Progenitor cell of endocrine pancreas (in vitro differentiated cells): ENCODE measurements at regions not wholly inside any gene's neighbourhood (a gene's known extent, or its start where the extent isn't known, plus 50 kb on each side); places are given as distances from the start of the nearest gene placed in this dataset.

Experiments
- DNase-seq: peaks from one replicate; pipeline ENCODE4 v3.0.0; 2021; ENCODE audit warnings: low spot score; ENCODE audit not compliant: unreplicated experiment
- H3K27ac Mint-ChIP-seq: 2 replicates; pipeline ENCODE4 v1.8.0; 2021; ENCODE audit warnings: mild to moderate bottlenecking, moderate library complexity, mixed read lengths
- H3K27me3 Mint-ChIP-seq: 2 replicates; pipeline ENCODE4 v1.8.0; 2021; ENCODE audit warnings: mixed read lengths
- H3K36me3 Mint-ChIP-seq: 2 replicates; pipeline ENCODE4 v1.8.0; 2022; ENCODE audit warnings: mixed read lengths; ENCODE audit not compliant: insufficient read depth
- H3K4me1 Mint-ChIP-seq: 2 replicates; pipeline ENCODE4 v1.8.0; 2021; ENCODE audit warnings: low read depth, mixed read lengths
- H3K4me3 Mint-ChIP-seq: 2 replicates; pipeline ENCODE4 v1.8.0; 2021; ENCODE audit warnings: low read depth, mild to moderate bottlenecking, moderate library complexity, mixed read lengths
- H3K9me3 Mint-ChIP-seq: 2 replicates; pipeline ENCODE4 v1.8.0; 2021; ENCODE audit warnings: low read depth, mixed read lengths
- CTCF ChIP-seq: fragments of 200-600 bp; sonication (generic); IDR thresholded peaks from one replicate; pipeline ENCODE4 v1.5.0; 2021; ENCODE audit warnings: antibody characterized with exemption, mild to moderate bottlenecking; ENCODE audit not compliant: unreplicated experiment

GRCh38 chr7:50159154-50159553, 66.1 kb upstream of the ZPBP start:
- H3K4me3 Mint-ChIP-seq = no peak overlapping the region
- DNase-seq = no peak
- no peak overlapping the region for H3K27ac Mint-ChIP-seq
- H3K27me3 Mint-ChIP-seq = peaks cover 3% of the 10 kb centered on the region
- H3K4me1 Mint-ChIP-seq = no peaks in the 10 kb centered on the region
- TF ChIP-seq CTCF = no peak
- no peaks in the 10 kb centered on the region for H3K9me3 Mint-ChIP-seq
- no peaks in the 10 kb centered on the region for H3K36me3 Mint-ChIP-seq

GRCh38 chr7:50156706-50157105, 63.7 kb upstream of the ZPBP start:
- H3K4me1 Mint-ChIP-seq = no peaks in the 10 kb centered on the region
- H3K36me3 Mint-ChIP-seq = no peaks in the 10 kb centered on the region

GRCh38 chr7:50156163-50156562, 63.1 kb upstream of the ZPBP start:
- Mint-ChIP-seq H3K4me1 (no peaks in the 10 kb centered on the region), H3K27me3 (peaks cover 3% of the 10 kb centered on the region), H3K9me3 (no peaks in the 10 kb centered on the region), H3K27ac (peak overlapping the region; percentile 68), H3K4me3 (no peak overlapping the region), H3K36me3 (no peaks in the 10 kb centered on the region)
- no peak for DNase-seq
- no peak for TF ChIP-seq CTCF

More at GRCh38 chr7:50156706-50157105, 63.7 kb upstream of the ZPBP start:
- Mint-ChIP-seq H3K27ac (no peak overlapping the region), H3K4me3 (no peak overlapping the region), H3K9me3 (no peaks in the 10 kb centered on the region), H3K27me3 (peaks cover 3% of the 10 kb centered on the region)
- no peak for DNase-seq
- TF ChIP-seq CTCF = no peak

GRCh38 chr7:50155755-50156154, 62.7 kb upstream of the ZPBP start:
- Mint-ChIP-seq H3K27ac (no peak overlapping the region), H3K9me3 (no peaks in the 10 kb centered on the region), H3K27me3 (peaks cover 3% of the 10 kb centered on the region), H3K4me1 (no peaks in the 10 kb centered on the region), H3K4me3 (no peak overlapping the region), H3K36me3 (no peaks in the 10 kb centered on the region)
- DNase-seq = no peak
- TF ChIP-seq CTCF = no peak

GRCh38 chr7:50153995-50154394, 60.9 kb upstream of the ZPBP start:
- TF ChIP-seq CTCF = no peak
- H3K4me1 Mint-ChIP-seq = no peaks in the 10 kb centered on the region
- H3K4me3 Mint-ChIP-seq = no peak overlapping the region
- H3K36me3 Mint-ChIP-seq = no peaks in the 10 kb centered on the region
- H3K9me3 Mint-ChIP-seq = no peaks in the 10 kb centered on the region
- DNase-seq = no peak
- H3K27me3 Mint-ChIP-seq = peaks cover 3% of the 10 kb centered on the region
- H3K27ac Mint-ChIP-seq = no peak overlapping the region

GRCh38 chr7:50153148-50153547, 60.1 kb upstream of the ZPBP start:
- no peak for DNase-seq
- H3K27me3 Mint-ChIP-seq = peaks cover 3% of the 10 kb centered on the region

More at GRCh38 chr7:50153148-50153547, 60.1 kb upstream of the ZPBP start:
- Mint-ChIP-seq H3K4me1 (no peaks in the 10 kb centered on the region), H3K9me3 (no peaks in the 10 kb centered on the region), H3K27ac (no peak overlapping the region), H3K36me3 (no peaks in the 10 kb centered on the region), H3K4me3 (no peak overlapping the region)
- no peak for TF ChIP-seq CTCF
